HCT116 (cell line): ENCODE measurements at regions not wholly inside any gene's neighbourhood (a gene's known extent, or its start where the extent isn't known, plus 50 kb on each side); places are given as distances from the start of the nearest gene placed in this dataset.

ENCODE experiments used
- EGR1 ChIP-seq: IDR thresholded peaks from 2 replicates; pipeline ENCODE4 v1.6.1; 2012; ENCODE audit warnings: low read depth
- EZH2 ChIP-seq: fragments of 200-600 bp; sonication (generic); IDR thresholded peaks from 2 replicates; pipeline ENCODE4 v1.6.1; 2017; ENCODE audit warnings: antibody characterized with exemption, mixed run types
- JUND ChIP-seq: IDR thresholded peaks from 2 replicates; pipeline ENCODE4 v1.6.1; 2012
- POLR2A ChIP-seq: IDR thresholded peaks from 2 replicates; pipeline ENCODE4 v1.7.0; 2011; ENCODE audit warnings: borderline replicate concordance; ENCODE audit not compliant: insufficient read depth, insufficient read length; ENCODE audit errors: extremely low read depth
- POLR2AphosphoS5 ChIP-seq: IDR thresholded peaks from 2 replicates; pipeline ENCODE4 v1.6.1; 2011; ENCODE audit warnings: mild to moderate bottlenecking, low read depth, low read length, moderate library complexity
- RAD21 ChIP-seq: IDR thresholded peaks from 2 replicates; pipeline ENCODE4 v1.6.1; 2012; ENCODE audit warnings: low read depth, mild to moderate bottlenecking
- YY1 ChIP-seq: IDR thresholded peaks from 2 replicates; pipeline ENCODE4 v1.6.1; 2011; ENCODE audit warnings: low read length, low read depth, moderate library complexity, mild to moderate bottlenecking; ENCODE audit not compliant: insufficient replicate concordance; ENCODE audit errors: extremely low read depth
- TF ChIP-seq, protein P1 (sequence below), 3 experiments: fragments of 200-600 bp in 1 of 3; sonication (generic) in 1 of 3; IDR thresholded peaks in 2 of 3; conservative IDR thresholded peaks in 1 of 3; 2 replicates each; pipeline ENCODE4 v1.5.1; 2012 to 2017; ENCODE audit warnings: low read depth in 2 of 3, low read length in 2 of 3, antibody characterized with exemption in 1 of 3, borderline replicate concordance in 1 of 3, control low read depth in 1 of 3, mild to moderate bottlenecking in 1 of 3, mixed read lengths in 1 of 3, mixed run types in 1 of 3, moderate library complexity in 1 of 3; ENCODE audit not compliant: insufficient read depth in 1 of 3
- TF ChIP-seq, protein P2 (sequence below): IDR thresholded peaks from 2 replicates; pipeline ENCODE4 v1.6.1; 2012

DNA sequence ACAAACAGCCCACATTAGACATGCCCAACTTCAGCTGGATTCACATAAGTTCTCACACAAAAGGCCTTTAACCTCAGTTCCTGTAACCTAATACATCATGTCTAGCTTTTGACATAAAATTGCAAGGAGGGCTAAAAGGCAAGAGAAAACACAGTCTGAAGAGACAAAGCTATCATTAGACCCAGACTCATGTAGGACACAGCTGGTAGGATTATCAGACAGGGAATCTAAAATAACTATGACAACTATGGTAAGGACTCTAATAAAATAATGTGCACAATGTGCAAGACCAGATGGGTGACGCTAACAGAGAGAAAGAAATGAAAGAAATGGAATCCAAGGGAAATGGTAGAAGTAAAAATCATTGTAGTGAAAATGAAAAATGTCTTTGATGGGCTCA is 643.2 kb upstream of the RAB6C start:
- TF ChIP-seq, protein P1, sequence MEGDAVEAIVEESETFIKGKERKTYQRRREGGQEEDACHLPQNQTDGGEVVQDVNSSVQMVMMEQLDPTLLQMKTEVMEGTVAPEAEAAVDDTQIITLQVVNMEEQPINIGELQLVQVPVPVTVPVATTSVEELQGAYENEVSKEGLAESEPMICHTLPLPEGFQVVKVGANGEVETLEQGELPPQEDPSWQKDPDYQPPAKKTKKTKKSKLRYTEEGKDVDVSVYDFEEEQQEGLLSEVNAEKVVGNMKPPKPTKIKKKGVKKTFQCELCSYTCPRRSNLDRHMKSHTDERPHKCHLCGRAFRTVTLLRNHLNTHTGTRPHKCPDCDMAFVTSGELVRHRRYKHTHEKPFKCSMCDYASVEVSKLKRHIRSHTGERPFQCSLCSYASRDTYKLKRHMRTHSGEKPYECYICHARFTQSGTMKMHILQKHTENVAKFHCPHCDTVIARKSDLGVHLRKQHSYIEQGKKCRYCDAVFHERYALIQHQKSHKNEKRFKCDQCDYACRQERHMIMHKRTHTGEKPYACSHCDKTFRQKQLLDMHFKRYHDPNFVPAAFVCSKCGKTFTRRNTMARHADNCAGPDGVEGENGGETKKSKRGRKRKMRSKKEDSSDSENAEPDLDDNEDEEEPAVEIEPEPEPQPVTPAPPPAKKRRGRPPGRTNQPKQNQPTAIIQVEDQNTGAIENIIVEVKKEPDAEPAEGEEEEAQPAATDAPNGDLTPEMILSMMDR (IDR thresholded peaks at IDR 0.05 in 2 of 3, conservative IDR thresholded peaks at IDR 0.05 in 1 of 3; ENCODE audit: borderline replicate concordance in 1 of 3, insufficient read depth in 1 of 3, low read depth in 2 of 3, low read length in 2 of 3): no peak
- TF ChIP-seq RAD21 (no peak), JUND (no peak), YY1 (no peak), POLR2A (no peak), EZH2 (no peak), POLR2AphosphoS5 (no peak), EGR1 (no peak)
- TF ChIP-seq, protein P2, sequence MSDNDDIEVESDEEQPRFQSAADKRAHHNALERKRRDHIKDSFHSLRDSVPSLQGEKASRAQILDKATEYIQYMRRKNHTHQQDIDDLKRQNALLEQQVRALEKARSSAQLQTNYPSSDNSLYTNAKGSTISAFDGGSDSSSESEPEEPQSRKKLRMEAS: no peak
